Pancreas (tissue), 10 donors: ENCODE measurements at regions not wholly inside any gene's neighbourhood (a gene's known extent, or its start where the extent isn't known, plus 50 kb on each side); places are given as distances from the start of the nearest gene placed in this dataset.

ENCODE experiments used
- ATAC-seq, 4 donors: fragments of 200-7000 bp; cut with Tn5 transposase; one replicate each; pipeline versions ENCODE4 v1.8.0 to v1.9.1; 2020; ENCODE audit warnings: mild to moderate bottlenecking in 4 of 4, moderate library complexity in 4 of 4
- DNase-seq, 6 donors: peaks; one replicate each; pipeline ENCODE4 v3.0.0-alpha.2; 2020
- FAIRE-seq: peaks from 2 replicates; lab custom pipeline; 2012; peaks lifted over from hg19 to GRCh38; lab: Jason Lieb, UNC
- H3K27ac ChIP-seq, 4 donors: fragments of 200-600 bp; sonication (generic); 1 replicate in 3 of 4; 2 replicates in 1 of 4; pipeline versions ENCODE4 v1.5.0 to v1.8.0; 2020
- H3K27me3 ChIP-seq, 4 donors: fragments of 200-600 bp; one replicate each; pipeline ENCODE4 v1.8.0; 2021
- H3K36me3 ChIP-seq, 3 donors: fragments of 200-600 bp; sonication (generic) in 1 of 3; one replicate each; pipeline versions ENCODE4 v1.5.0 to v1.8.0; 2020 to 2021
- H3K4me1 ChIP-seq, 3 donors: fragments of 200-600 bp; one replicate each; pipeline ENCODE4 v1.8.0; 2021
- H3K4me3 ChIP-seq, 4 donors: fragments of 200-600 bp; sonication (generic) in 2 of 4; one replicate each; pipeline versions ENCODE4 v1.5.0 to v1.8.0; 2020 to 2021
- H3K9me3 ChIP-seq, 4 donors: fragments of 200-600 bp; one replicate each; pipeline ENCODE4 v1.8.0; 2021
- WGBS, 2 donors: extraction: QIAGEN DNeasy Blood & Tissue Kit; methylation state at CpG; one replicate each; pipeline ENCODE4 v1.1.7; 2013; 5-methylcytosine and 5-hydroxymethylcytosine counted together
- intact Hi-C, 3 donors: fragments of 100-400 bp; cut with DNase I; formaldehyde crosslinking; loops; one replicate each; pipeline versions ENCODE4 v1.11.1 to v1.14.2; 2022
- TF ChIP-seq, protein P1 (sequence below), 4 donors: fragments of 200-600 bp; sonication (generic) in 3 of 4; IDR thresholded peaks; one replicate each; pipeline versions ENCODE4 v1.5.0 to v1.8.0; 2021; ENCODE audit warnings: antibody characterized with exemption in 4 of 4
- donor health status: healthy with polysubstance abuse.
- donor health status: DM: no; HTN: no; CAD: no; lungs with moderate emphysema.
- donor health status: DM: no; HTN: no; CAD: no.
- donor health status: control.
- donor health status: control.
- donor health status: Bipolar disorder and iron deficiency.
- donor health status: DM: yes; HTN: yes; CAD: no.
- donor health status: DM: no; HTN: no; CAD: no.
- donor health status: DM: no; HTN: no; CAD: no.
- donor health status: DM: yes; HTN: yes; CAD: no.

DNA sequence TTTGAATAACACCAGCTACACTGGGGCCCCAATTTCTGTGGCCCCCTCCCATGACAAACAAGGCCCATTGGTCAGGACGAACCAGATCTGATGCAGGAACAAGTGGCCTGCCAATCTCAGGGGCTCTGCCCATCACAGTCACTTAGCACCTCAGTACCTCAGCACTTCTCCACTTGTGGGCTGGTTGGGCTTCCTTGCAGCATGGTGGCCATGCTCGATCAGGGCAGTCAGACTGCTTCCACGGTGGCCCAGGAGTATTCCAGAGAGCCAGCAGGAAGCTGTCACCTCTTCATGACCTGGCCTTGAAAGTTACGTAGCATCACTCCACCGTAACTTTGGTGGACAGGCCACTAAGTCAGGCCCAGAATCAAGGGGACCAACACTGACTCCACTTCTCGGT lies 206.5 kb downstream of the AUH start:
- Histone ChIP-seq H3K9me3 (no peaks in the 10 kb centered on the region), H3K27me3 (no peaks in the 10 kb centered on the region), H3K4me1 (no peaks in the 10 kb centered on the region), H3K27ac (no peak overlapping the region), H3K4me3 (no peak overlapping the region), H3K36me3 (no peaks in the 10 kb centered on the region)
- WGBS, 2 donors, result 90% methylated on average over 6 of the region's 6 CpGs
- FAIRE-seq (no peak), ATAC-seq (no peak), DNase-seq (no peak)
- intact Hi-C loops, result loop anchor here in 1 of 3 donors (10.0 kb wide), 1 partner anchor 120 kb away; no protein-coding TSS in a partner anchor
- TF ChIP-seq, protein P1, sequence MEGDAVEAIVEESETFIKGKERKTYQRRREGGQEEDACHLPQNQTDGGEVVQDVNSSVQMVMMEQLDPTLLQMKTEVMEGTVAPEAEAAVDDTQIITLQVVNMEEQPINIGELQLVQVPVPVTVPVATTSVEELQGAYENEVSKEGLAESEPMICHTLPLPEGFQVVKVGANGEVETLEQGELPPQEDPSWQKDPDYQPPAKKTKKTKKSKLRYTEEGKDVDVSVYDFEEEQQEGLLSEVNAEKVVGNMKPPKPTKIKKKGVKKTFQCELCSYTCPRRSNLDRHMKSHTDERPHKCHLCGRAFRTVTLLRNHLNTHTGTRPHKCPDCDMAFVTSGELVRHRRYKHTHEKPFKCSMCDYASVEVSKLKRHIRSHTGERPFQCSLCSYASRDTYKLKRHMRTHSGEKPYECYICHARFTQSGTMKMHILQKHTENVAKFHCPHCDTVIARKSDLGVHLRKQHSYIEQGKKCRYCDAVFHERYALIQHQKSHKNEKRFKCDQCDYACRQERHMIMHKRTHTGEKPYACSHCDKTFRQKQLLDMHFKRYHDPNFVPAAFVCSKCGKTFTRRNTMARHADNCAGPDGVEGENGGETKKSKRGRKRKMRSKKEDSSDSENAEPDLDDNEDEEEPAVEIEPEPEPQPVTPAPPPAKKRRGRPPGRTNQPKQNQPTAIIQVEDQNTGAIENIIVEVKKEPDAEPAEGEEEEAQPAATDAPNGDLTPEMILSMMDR (IDR thresholded peaks at IDR 0.05), result no peak

DNA sequence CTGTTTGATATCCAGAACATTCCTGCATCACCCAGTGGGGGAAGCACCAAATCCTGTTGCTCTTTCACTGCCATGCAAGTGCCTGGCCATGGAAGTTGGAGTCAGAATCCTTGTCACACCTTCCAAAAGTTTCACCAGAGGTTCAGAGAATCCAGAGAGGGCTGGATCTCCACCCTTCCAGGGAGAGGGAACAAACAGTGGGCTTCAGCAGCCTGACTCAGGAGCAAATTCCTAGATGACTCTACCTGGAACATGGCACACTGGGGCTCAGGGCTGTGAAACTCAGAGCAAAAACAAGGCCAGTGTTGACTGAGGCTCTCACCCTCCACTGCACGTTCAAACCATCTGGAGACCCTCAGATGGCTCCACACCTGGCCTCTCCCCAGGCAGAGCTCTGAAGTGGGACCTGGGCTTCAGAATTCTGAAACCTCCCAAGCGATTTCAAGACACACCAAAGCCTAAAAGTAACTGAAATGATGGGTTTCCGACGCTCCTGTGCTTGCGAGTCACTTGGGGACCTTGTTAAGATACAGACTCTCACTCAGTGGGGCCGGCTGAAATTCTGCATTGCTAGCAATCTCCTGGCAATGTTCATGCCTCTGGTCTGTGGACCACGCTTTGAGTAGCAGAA lies 205.9 kb downstream of the AUH start:
- H3K4me1 ChIP-seq, result no peaks in the 10 kb centered on the region
- ATAC-seq, result no peak
- intact Hi-C loops, result loop anchor here in 1 of 3 donors (10.0 kb wide), 1 partner anchor 121 kb away; no protein-coding TSS in a partner anchor

GRCh38 chr9:91156451-91157234 lies 205.1 kb downstream of the AUH start:
- Histone ChIP-seq H3K4me1 (no peaks in the 10 kb centered on the region), H3K27me3 (no peaks in the 10 kb centered on the region), H3K4me3 (no peak overlapping the region), H3K36me3 (no peaks in the 10 kb centered on the region), H3K9me3 (no peaks in the 10 kb centered on the region), H3K27ac (no peak overlapping the region)
- FAIRE-seq, result no peak
- no peak for DNase-seq
- WGBS, 2 donors, result 83 to 86% methylated on average over 10 of the region's 10 CpGs
- TF ChIP-seq, protein P1 (IDR thresholded peaks at IDR 0.05), result no peak
- ATAC-seq, result no peak
- intact Hi-C loops, result loop anchor here in 1 of 3 donors (10.0 kb wide), 1 partner anchor 122 kb away; no protein-coding TSS in a partner anchor

More for the DNA sequence above, 205.9 kb downstream of the AUH start:
- 80 to 89% methylated on average over 7 of the region's 7 CpGs for WGBS, 2 donors
- TF ChIP-seq, protein P1 (IDR thresholded peaks at IDR 0.05), result no peak
- Histone ChIP-seq H3K27ac (no peak overlapping the region), H3K36me3 (no peaks in the 10 kb centered on the region), H3K4me3 (no peak overlapping the region), H3K27me3 (no peaks in the 10 kb centered on the region), H3K9me3 (no peaks in the 10 kb centered on the region)
- DNase-seq (no peak), FAIRE-seq (no peak)

- Histone ChIP-seq H3K27ac (no peak overlapping the region), H3K9me3 (no peaks in the 10 kb centered on the region), H3K4me1 (no peaks in the 10 kb centered on the region), H3K36me3 (no peaks in the 10 kb centered on the region), H3K4me3 (no peak overlapping the region), H3K27me3 (no peaks in the 10 kb centered on the region)
- FAIRE-seq, result no peak
- intact Hi-C loops, result loop anchor here in 1 of 3 donors (10.0 kb wide), 1 partner anchor 123 kb away; no protein-coding TSS in a partner anchor
- ATAC-seq, result no peak
- DNase-seq, result no peak
- WGBS, 2 donors, result 69 to 95% methylated on average over 2 of the region's 2 CpGs
- TF ChIP-seq, protein P1 (IDR thresholded peaks at IDR 0.05), result no peak
Measured at GRCh38 chr9:91157883-91158282, 203.8 kb downstream of the AUH start.
